GM12891 (cell line): ENCODE measurements at regions not wholly inside any gene's neighbourhood (a gene's known extent, or its start where the extent isn't known, plus 50 kb on each side); places are given as distances from the start of the nearest gene placed in this dataset.

Experiments
- POLR2A ChIP-seq: IDR thresholded peaks from 2 replicates; pipeline ENCODE4 v1.6.1; 2011; ENCODE audit warnings: low read depth, low read length, control low read depth
- POLR2AphosphoS5 ChIP-seq: IDR thresholded peaks from 2 replicates; pipeline ENCODE4 v1.6.1; 2011; ENCODE audit warnings: low read depth, low read length, control low read depth
- SPI1 ChIP-seq: IDR thresholded peaks from 2 replicates; pipeline ENCODE4 v1.6.1; 2011; ENCODE audit warnings: low read depth, low read length, control low read depth
- TAF1 ChIP-seq: IDR thresholded peaks from 2 replicates; pipeline ENCODE4 v1.6.1; 2011; ENCODE audit warnings: low read depth, low read length, control low read depth

DNA sequence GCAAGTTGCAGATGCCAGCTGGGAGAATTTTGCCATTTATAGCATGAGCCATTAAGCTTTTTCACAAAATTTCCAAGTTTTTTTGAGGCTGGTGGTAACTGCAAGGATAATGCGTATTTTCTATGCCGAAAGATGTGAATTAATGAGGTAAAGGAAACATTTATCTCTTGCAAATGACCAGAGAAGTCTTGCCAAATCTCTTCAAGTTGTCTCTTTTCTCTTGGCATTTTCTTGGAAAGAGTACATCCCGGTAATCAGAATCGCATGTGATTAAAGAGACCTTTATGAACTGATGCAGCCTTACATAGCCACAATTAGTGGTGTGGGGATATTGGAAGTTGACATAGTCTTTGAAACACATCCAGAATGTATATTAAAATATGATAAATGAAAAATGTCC is 136.5 kb upstream of the MMADHC start:
- TF ChIP-seq POLR2AphosphoS5: no peak
- TF ChIP-seq POLR2A: no peak
- no peak for TF ChIP-seq TAF1
- TF ChIP-seq SPI1: no peak
